ENCODE measurements at regions not wholly inside any gene's neighbourhood (a gene's known extent, or its start where the extent isn't known, plus 50 kb on each side); places are given as distances from the start of the nearest gene placed in this dataset.

DNA sequence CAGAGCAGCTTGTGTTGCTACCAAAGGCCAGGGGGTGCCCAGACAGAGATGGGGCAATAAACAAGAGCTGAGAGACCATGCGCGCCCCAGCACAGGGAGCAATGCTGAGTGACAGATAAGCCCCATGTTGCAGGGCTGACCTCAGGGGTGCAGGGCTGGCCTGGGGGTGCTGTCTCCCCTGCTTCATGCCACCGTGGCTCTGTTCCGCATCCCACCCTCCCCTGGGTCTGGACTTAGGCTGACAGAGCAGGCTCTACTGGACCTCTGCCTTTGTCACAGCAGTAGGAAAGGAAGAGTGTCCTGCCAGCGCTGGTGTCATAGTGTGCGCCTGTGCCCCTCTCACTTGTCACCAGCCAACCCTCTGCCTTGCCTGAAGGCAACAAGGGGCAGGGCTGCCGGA lies 67.4 kb upstream of the IQSEC1 start:
- no peak for TF ChIP-seq POLR2A (IDR thresholded peaks at IDR 0.05)
- TF ChIP-seq, protein P1, sequence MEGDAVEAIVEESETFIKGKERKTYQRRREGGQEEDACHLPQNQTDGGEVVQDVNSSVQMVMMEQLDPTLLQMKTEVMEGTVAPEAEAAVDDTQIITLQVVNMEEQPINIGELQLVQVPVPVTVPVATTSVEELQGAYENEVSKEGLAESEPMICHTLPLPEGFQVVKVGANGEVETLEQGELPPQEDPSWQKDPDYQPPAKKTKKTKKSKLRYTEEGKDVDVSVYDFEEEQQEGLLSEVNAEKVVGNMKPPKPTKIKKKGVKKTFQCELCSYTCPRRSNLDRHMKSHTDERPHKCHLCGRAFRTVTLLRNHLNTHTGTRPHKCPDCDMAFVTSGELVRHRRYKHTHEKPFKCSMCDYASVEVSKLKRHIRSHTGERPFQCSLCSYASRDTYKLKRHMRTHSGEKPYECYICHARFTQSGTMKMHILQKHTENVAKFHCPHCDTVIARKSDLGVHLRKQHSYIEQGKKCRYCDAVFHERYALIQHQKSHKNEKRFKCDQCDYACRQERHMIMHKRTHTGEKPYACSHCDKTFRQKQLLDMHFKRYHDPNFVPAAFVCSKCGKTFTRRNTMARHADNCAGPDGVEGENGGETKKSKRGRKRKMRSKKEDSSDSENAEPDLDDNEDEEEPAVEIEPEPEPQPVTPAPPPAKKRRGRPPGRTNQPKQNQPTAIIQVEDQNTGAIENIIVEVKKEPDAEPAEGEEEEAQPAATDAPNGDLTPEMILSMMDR (IDR thresholded peaks at IDR 0.05) = no peak

Measured in Peyer's patch (tissue), 4 donors.